ENCODE measurements at regions not wholly inside any gene's neighbourhood (a gene's known extent, or its start where the extent isn't known, plus 50 kb on each side); places are given as distances from the start of the nearest gene placed in this dataset.

DNA sequence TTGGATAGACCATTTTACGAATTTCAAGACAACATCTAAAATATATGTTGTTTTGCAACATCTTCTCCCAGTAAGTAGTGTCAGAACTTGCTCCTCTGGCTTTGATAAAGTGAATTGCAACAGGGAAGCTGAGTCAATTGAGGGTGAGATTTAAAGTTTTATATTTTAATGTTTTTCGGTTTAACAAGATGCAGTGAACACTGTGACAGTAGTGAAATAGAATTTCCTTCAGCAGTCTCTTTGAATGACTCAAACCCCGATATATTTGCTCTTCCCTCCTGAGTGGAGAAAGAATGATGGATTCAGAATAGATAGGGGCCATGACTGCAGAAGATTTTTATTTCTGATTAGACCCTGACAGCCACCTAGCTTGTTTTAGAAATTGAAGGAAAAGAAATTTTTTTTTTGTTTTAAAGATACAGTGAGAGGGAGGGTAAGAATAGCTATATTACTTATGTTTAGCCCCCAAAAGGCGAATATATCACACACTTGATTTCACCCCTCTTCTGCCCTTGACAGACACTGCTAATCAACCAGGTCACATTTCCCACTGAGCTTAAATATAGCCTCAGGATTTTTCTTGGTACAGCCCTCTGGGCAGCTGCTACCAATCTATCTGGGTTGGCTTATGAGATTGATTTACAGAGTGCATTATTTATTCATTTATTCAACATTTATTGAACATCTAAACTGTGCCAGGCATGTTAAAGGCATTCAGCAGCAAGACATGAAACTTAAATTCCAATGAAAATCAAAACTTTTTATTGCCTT is 183.3 kb upstream of the ADAMTS9 start:
- no peak for DNase-seq

- DNase-seq = no peak
Measured at GRCh38 chr3:64867224-64867623, 179.4 kb upstream of the ADAMTS9 start.

GRCh38 chr3:64865839-64866570 is 178.2 kb upstream of the ADAMTS9 start:
- DNase-seq = no peak

- DNase-seq = no peak
Measured at GRCh38 chr3:64863226-64864212, 175.7 kb upstream of the ADAMTS9 start.

DNA sequence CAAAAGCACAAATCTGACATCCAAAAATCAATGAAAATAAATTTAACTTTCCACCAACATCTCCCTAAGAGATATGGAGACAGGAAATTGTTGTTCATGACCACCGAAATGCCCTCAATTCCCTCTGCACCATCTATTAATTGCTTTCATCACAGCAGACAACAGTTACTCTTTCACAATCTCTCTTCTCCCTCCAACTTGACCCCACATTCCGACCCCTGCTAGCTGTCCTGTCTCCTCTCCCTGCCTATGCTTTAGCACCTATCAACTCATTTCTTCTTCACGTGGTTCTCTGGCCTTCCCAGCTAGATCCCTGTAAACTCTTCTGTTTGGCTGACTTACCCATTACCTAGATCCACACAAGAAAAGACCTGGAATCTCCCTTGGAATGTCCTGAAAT is 173.9 kb upstream of the ADAMTS9 start:
- DNase-seq = no peak

GRCh38 chr3:64860536-64860870 is 172.7 kb upstream of the ADAMTS9 start:
- no peak for DNase-seq

GRCh38 chr3:64859625-64860535 is 172.1 kb upstream of the ADAMTS9 start:
- DNase-seq = no peak

DNA sequence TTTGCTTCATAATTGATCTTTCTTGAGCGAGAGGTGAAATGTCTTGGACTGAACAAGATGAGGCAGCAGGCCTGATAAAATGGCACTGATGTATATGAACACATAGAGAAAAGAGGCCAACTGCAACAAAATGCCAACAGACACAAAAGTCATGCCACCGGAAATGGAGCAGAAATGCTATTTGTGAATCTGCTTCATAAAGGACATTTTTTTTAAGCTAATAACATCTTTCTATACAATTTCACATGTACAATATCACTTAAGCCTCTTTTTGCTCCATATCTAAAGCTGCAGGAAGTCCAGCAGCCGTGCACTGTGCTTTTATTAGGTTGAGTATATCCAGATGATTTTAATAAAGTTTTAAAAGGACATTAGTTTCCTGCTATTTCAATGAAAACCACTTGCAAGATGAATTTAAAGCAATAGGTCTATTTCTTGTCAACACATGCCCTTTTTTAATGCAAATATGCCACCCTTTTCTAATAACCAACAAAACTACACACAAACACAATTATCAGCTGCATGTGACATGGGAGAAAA is 169.2 kb upstream of the ADAMTS9 start:
- DNase-seq = no peak

DNA sequence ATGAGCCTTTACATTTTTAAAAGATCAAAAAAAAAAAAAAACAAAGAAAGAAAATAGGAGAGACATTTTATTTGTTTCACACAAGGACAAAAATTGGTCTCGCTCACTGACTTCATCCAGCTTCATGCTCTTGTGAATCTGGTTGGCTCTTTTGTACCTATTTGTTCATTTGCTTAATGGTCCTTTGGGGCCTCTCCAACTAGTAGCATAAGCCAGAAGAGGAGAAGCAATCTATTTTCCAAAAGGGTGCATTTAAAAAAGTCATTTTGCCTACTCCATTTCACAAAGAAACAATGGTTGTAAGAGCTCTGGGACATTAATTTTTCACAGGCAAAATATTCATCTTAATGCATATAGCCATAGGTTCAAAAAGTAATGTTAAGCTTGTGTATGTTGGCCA is 168.3 kb upstream of the ADAMTS9 start:
- DNase-seq = no peak

DNA sequence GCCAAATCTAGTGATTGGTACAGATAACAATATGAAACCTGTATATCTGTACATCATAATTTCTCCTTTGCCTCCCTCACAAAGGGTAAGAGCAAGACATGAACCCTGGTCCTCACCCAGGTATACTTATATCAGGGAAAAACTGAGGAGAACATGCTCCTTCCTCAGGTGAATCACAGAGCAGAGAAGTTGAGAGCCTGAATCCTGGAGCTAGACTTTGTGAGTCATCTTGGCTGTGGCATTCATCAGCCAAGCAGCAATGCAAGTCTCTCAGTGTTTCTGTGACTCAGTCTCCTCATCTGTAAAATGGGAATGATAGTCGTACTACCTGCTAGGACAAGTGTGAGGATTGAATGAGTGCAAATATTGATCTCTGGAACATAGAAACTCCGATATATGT is 165.7 kb upstream of the ADAMTS9 start:
- DNase-seq = no peak

- DNase-seq = no peak
Measured at GRCh38 chr3:64852738-64853137, 164.9 kb upstream of the ADAMTS9 start.

- no peak for DNase-seq
Measured at GRCh38 chr3:64848822-64849221, 161.0 kb upstream of the ADAMTS9 start.

GRCh38 chr3:64848127-64848800 is 160.5 kb upstream of the ADAMTS9 start:
- DNase-seq = no peak

- no peak for DNase-seq
Measured at GRCh38 chr3:64844558-64844957, 156.8 kb upstream of the ADAMTS9 start.

- no peak for DNase-seq
Measured at GRCh38 chr3:64837986-64838735, 150.4 kb upstream of the ADAMTS9 start.

GRCh38 chr3:64837126-64837738 is 149.4 kb upstream of the ADAMTS9 start:
- DNase-seq = no peak

DNA sequence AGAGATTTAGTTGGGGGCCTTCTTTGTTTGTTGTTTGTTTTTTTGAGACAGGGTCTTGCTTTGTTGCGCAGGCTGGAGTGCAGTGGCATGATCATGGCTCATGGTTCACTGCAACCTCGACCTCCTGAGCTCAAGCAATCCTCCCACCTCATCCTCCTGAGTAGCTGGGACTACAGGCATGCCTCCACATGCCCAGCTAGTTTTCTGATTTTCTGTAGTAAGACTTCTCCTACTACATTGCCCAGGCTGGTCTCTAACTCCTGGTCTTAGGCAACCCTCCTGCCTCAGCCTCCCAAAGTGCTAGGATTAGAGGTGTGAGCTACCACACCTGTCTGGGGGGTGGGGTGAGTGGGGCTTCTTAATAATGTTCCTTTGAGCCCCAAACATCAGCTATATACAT is 148.3 kb upstream of the ADAMTS9 start:
- DNase-seq = no peak

DNA sequence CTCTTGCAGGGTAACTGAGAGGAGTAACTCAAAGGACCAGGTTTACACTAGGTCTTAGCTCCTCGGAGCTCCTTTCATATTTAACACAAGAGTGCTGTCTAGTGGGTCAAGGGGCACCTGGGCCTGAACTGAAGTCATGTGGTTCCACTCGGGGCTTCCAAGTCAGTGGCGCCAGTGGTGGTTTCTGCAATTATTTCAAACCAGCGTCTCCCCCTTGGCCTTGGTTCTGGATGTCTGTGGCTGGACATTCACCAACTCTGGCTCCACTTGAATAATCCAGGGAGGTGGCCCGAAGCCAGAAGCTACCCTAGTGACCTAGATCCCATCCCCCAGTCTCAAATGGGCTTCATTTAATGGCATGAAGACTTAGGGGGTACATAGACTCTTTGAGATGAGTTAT is 144.3 kb upstream of the ADAMTS9 start:
- no peak for DNase-seq

DNA sequence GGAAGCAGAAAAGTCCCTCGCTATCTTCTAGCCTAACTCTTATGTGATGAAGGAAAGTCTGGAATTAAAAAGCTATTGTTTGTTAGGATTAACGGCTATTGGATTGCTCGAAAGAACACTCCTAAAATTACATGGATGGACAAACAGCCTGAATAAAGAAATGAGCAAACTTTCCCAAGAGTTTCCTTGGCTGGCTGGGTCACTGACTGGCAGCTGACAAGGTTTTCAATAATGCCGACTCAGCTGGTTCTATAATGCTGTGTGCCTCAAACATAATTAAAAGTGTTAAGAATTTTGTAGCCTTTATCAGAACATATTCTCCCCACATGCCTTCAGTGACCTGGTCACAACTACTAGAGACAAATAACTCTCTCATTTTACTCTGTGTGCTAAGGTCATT is 142.9 kb upstream of the ADAMTS9 start:
- DNase-seq = no peak

- DNase-seq = no peak
Measured at GRCh38 chr3:64829331-64829730, 141.5 kb upstream of the ADAMTS9 start.
